Right kidney (tissue), 1 donor: ENCODE measurements at regions not wholly inside any gene's neighbourhood (a gene's known extent, or its start where the extent isn't known, plus 50 kb on each side); places are given as distances from the start of the nearest gene placed in this dataset.
"Not testable (repeated sequence)": the region's sequence is repeated elsewhere in the genome, so short reads cannot be mapped to it uniquely, and the experiment has no call there.

ENCODE experiments used
- DNase-seq: peaks from one replicate; pipeline ENCODE4 v3.0.0-alpha.2; 2016

- no peak for DNase-seq
Observed at GRCh38 chr7:106523482-106523881, 137.5 kb downstream of the CCDC71L start.

GRCh38 chr7:106522696-106523095, 138.3 kb downstream of the CCDC71L start:
- no peak for DNase-seq

GRCh38 chr7:106521541-106521940, 139.4 kb downstream of the CCDC71L start:
- DNase-seq, result no peak

GRCh38 chr7:106520962-106521514, 139.9 kb downstream of the CCDC71L start:
- DNase-seq, result no peak

GRCh38 chr7:106518967-106519366, 142.0 kb downstream of the CCDC71L start:
- DNase-seq, result no peak

- DNase-seq, result no peak
Observed at GRCh38 chr7:106518239-106518638, 142.7 kb downstream of the CCDC71L start.

- no peak for DNase-seq
Observed at GRCh38 chr7:106517508-106517907, 143.4 kb downstream of the CCDC71L start.

GRCh38 chr7:106515321-106515720, 145.6 kb downstream of the CCDC71L start:
- DNase-seq, result no peak

GRCh38 chr7:106514881-106515280, 146.1 kb downstream of the CCDC71L start:
- no peak for DNase-seq

- no peak for DNase-seq
Observed at GRCh38 chr7:106512217-106512616, 148.7 kb downstream of the CCDC71L start.

GRCh38 chr7:106504645-106505044, 156.3 kb downstream of the CCDC71L start:
- no peak for DNase-seq

- no peak for DNase-seq
Observed at GRCh38 chr7:106504207-106504606, 156.8 kb downstream of the CCDC71L start.

GRCh38 chr7:106503626-106504025, 157.3 kb downstream of the CCDC71L start:
- DNase-seq, result no peak

- no peak for DNase-seq
Observed at GRCh38 chr7:106501605-106502580, 159.1 kb downstream of the CCDC71L start.

- no peak for DNase-seq
Observed at GRCh38 chr7:106499897-106500296, 161.1 kb downstream of the CCDC71L start.

GRCh38 chr7:106498005-106498404, 163.0 kb downstream of the CCDC71L start:
- not testable (repeated sequence) for DNase-seq

GRCh38 chr7:106493041-106493731, 167.8 kb downstream of the CCDC71L start:
- no peak for DNase-seq

GRCh38 chr7:106488465-106488864, 172.5 kb downstream of the CCDC71L start:
- no peak for DNase-seq

- DNase-seq, result no peak
Observed at GRCh38 chr7:106487892-106488291, 173.1 kb downstream of the CCDC71L start.

- DNase-seq, result no peak
Observed at GRCh38 chr7:106486331-106486730, 174.6 kb downstream of the CCDC71L start.

- no peak for DNase-seq
Observed at GRCh38 chr7:106485919-106486318, 175.0 kb downstream of the CCDC71L start.

- no peak for DNase-seq
Observed at GRCh38 chr7:106485031-106485551, 175.9 kb downstream of the CCDC71L start.

GRCh38 chr7:106484562-106484961, 176.4 kb downstream of the CCDC71L start:
- DNase-seq, result no peak
